HCT116 (cell line): ENCODE measurements at regions not wholly inside any gene's neighbourhood (a gene's known extent, or its start where the extent isn't known, plus 50 kb on each side); places are given as distances from the start of the nearest gene placed in this dataset.

Experiments used
- CBX3 ChIP-seq: IDR thresholded peaks from 2 replicates; pipeline ENCODE4 v1.6.1; 2012; ENCODE audit warnings: low read depth
- CTCF ChIP-seq, 3 experiments: fragments of 200-600 bp in 1 of 3; sonication (generic) in 1 of 3; IDR thresholded peaks in 2 of 3; conservative IDR thresholded peaks in 1 of 3; 2 replicates each; pipeline ENCODE4 v1.5.1; 2012 to 2017; ENCODE audit warnings: low read depth in 2 of 3, low read length in 2 of 3, antibody characterized with exemption in 1 of 3, borderline replicate concordance in 1 of 3, control low read depth in 1 of 3, mild to moderate bottlenecking in 1 of 3, mixed read lengths in 1 of 3, mixed run types in 1 of 3, moderate library complexity in 1 of 3; ENCODE audit not compliant: insufficient read depth in 1 of 3
- EZH2 ChIP-seq: fragments of 200-600 bp; sonication (generic); IDR thresholded peaks from 2 replicates; pipeline ENCODE4 v1.6.1; 2017; ENCODE audit warnings: antibody characterized with exemption, mixed run types
- EZH2phosphoT487 ChIP-seq: fragments of 200-600 bp; IDR thresholded peaks from 2 replicates; pipeline ENCODE4 v1.6.1; 2018; ENCODE audit warnings: antibody characterized with exemption, borderline replicate concordance
- JUND ChIP-seq: IDR thresholded peaks from 2 replicates; pipeline ENCODE4 v1.6.1; 2012
- MAX ChIP-seq: IDR thresholded peaks from 2 replicates; pipeline ENCODE4 v1.6.1; 2012
- POLR2A ChIP-seq: IDR thresholded peaks from 2 replicates; pipeline ENCODE4 v1.7.0; 2011; ENCODE audit warnings: borderline replicate concordance; ENCODE audit not compliant: insufficient read depth, insufficient read length; ENCODE audit errors: extremely low read depth
- POLR2AphosphoS5 ChIP-seq: IDR thresholded peaks from 2 replicates; pipeline ENCODE4 v1.6.1; 2011; ENCODE audit warnings: mild to moderate bottlenecking, low read depth, low read length, moderate library complexity
- RAD21 ChIP-seq: IDR thresholded peaks from 2 replicates; pipeline ENCODE4 v1.6.1; 2012; ENCODE audit warnings: low read depth, mild to moderate bottlenecking
- SP1 ChIP-seq: IDR thresholded peaks from 2 replicates; pipeline ENCODE4 v1.6.1; 2012; ENCODE audit warnings: low read depth
- YY1 ChIP-seq: IDR thresholded peaks from 2 replicates; pipeline ENCODE4 v1.6.1; 2011; ENCODE audit warnings: low read length, low read depth, moderate library complexity, mild to moderate bottlenecking; ENCODE audit not compliant: insufficient replicate concordance; ENCODE audit errors: extremely low read depth
- ZBTB33 ChIP-seq: IDR thresholded peaks from 2 replicates; pipeline ENCODE4 v1.6.1; 2011; ENCODE audit warnings: mild to moderate bottlenecking, low read length, moderate library complexity; ENCODE audit not compliant: insufficient replicate concordance; ENCODE audit errors: extremely low read depth
- ZFX ChIP-seq: fragments of 450-650 bp; IDR thresholded peaks from 2 replicates; pipeline ENCODE4 v1.6.1; 2017

- TF ChIP-seq SP1, result no peak
- TF ChIP-seq CTCF (IDR thresholded peaks at IDR 0.05 in 2 of 3, conservative IDR thresholded peaks at IDR 0.05 in 1 of 3; ENCODE audit: borderline replicate concordance in 1 of 3, insufficient read depth in 1 of 3, low read depth in 2 of 3, low read length in 2 of 3), result no peak
- no peak for TF ChIP-seq POLR2AphosphoS5
- no peak for TF ChIP-seq EZH2
- no peak for TF ChIP-seq CBX3
- no peak for TF ChIP-seq POLR2A
- TF ChIP-seq MAX, result no peak
- TF ChIP-seq ZBTB33, result no peak
- TF ChIP-seq ZFX, result no peak
- TF ChIP-seq RAD21, result no peak
- no peak for TF ChIP-seq JUND
- no peak for TF ChIP-seq YY1
- TF ChIP-seq EZH2phosphoT487, result no peak
Measured at GRCh38 chr2:82992968-82993367, 1466.1 kb downstream of the SUCLG1 start.
